K562 (cell line): ENCODE measurements at regions not wholly inside any gene's neighbourhood (a gene's known extent, or its start where the extent isn't known, plus 50 kb on each side); places are given as distances from the start of the nearest gene placed in this dataset.

Experiments used
- ATAC-seq: fragments of 200-7000 bp; cut with Tn5 transposase; 3 replicates; pipeline ENCODE4 v1.9.1; 2020; ENCODE audit warnings: moderate library complexity
- BruUV-seq: library from RNA; stranded (reverse); fragments of 400-500 nt; replicated peaks from 2 replicates; lab custom pipeline; 2021; lab: Mats Ljungman, UMichigan
- CTCF ChIA-PET: fragments of 300-600 bp; formaldehyde crosslinking; extraction: SDS; loops from one replicate; lab custom pipeline; 2021; ENCODE audit warnings: low intra/inter-chr PET ratio; lab: Yijun Ruan, JAX
- POLR2A ChIA-PET: fragments of 300-600, 350-650 bp; sonication (Branson Sonifier 250); formaldehyde crosslinking; extraction: SDS; loops from one replicate; lab custom pipeline; 2021; ENCODE audit warnings: antibody characterized with exemption, inconsistent platforms; lab: Yijun Ruan, JAX
- DNase-seq, 4 experiments: peaks; one replicate each; pipeline versions ENCODE4 v3.0.0 to v3.0.0-alpha.2; 2011 to 2018; ENCODE audit warnings: low spot score in 3 of 4, mixed read lengths in 3 of 4; ENCODE audit errors: extremely low read depth in 1 of 4
- FAIRE-seq: peaks from 2 replicates; lab custom pipeline; 2011; peaks lifted over from hg19 to GRCh38; lab: Jason Lieb, UNC
- H2AFZ ChIP-seq: 2 replicates; pipeline ENCODE4 v1.6.0; 2011; ENCODE audit warnings: low read depth, low read length, control low read depth, inconsistent platforms
- H3K27ac ChIP-seq: fragments of 200-600 bp; 3 replicates; pipeline ENCODE4 v1.8.0; 2011; ENCODE audit warnings: low read depth, mild to moderate bottlenecking, control low read depth, inconsistent platforms, low read length, moderate library complexity, mixed read lengths; ENCODE audit errors: extremely low read depth
- H3K27me3 ChIP-seq, 2 experiments: fragments of 300-600 bp in 1 of 2; 2 replicates in 1 of 2; 3 replicates in 1 of 2; pipeline versions ENCODE4 v1.6.0 to v1.8.0; 2011; ENCODE audit warnings: inconsistent platforms in 2 of 2, low read length in 2 of 2, mild to moderate bottlenecking in 1 of 2, mixed read lengths in 1 of 2, moderate library complexity in 1 of 2; ENCODE audit not compliant: control insufficient read depth in 2 of 2, insufficient read depth in 2 of 2
- H3K36me3 ChIP-seq: fragments of 300-600 bp; 3 replicates; pipeline ENCODE4 v1.8.0; 2011; ENCODE audit warnings: mild to moderate bottlenecking, low read length, inconsistent platforms; ENCODE audit not compliant: control insufficient read depth, insufficient read depth
- H3K4me1 ChIP-seq, 2 experiments: fragments of 200-600 bp in 1 of 2; replicated peaks in 1 of 2; 2 replicates in 1 of 2; 3 replicates in 1 of 2; pipeline versions ENCODE4 v1.5.1 to v1.8.0; 2011; ENCODE audit warnings: inconsistent platforms in 2 of 2, low read length in 2 of 2, mild to moderate bottlenecking in 1 of 2, mixed read lengths in 1 of 2, moderate library complexity in 1 of 2; ENCODE audit not compliant: control insufficient read depth in 2 of 2, insufficient read depth in 2 of 2
- H3K4me2 ChIP-seq: 2 replicates; pipeline ENCODE4 v1.6.1; 2011; ENCODE audit warnings: low read length, control low read depth, inconsistent platforms, mixed read lengths; ENCODE audit not compliant: insufficient read depth
- H3K4me3 ChIP-seq: fragments of 200-600 bp; sonication (generic), shearing (Covaris generic); 2 replicates; pipeline ENCODE4 v1.5.1; 2016; ENCODE audit warnings: control low read depth, inconsistent platforms
- H3K79me2 ChIP-seq: fragments of 200-600 bp; 3 replicates; pipeline ENCODE4 v1.8.0; 2011; ENCODE audit warnings: low read length, inconsistent platforms; ENCODE audit not compliant: control insufficient read depth, insufficient read depth
- H3K9ac ChIP-seq, 2 experiments: 2 replicates each; pipeline versions ENCODE4 v1.6.0 to v1.6.1; 2011; ENCODE audit warnings: low read depth in 2 of 2, low read length in 2 of 2, control low read depth in 1 of 2, inconsistent platforms in 1 of 2, mild to moderate bottlenecking in 1 of 2, mixed read lengths in 1 of 2; ENCODE audit not compliant: insufficient read depth in 1 of 2
- H3K9me1 ChIP-seq: one replicate; pipeline ENCODE4 v1.6.0; 2011; ENCODE audit warnings: inconsistent platforms, mild to moderate bottlenecking, low read length, moderate library complexity; ENCODE audit not compliant: control insufficient read depth, insufficient read depth
- H3K9me3 ChIP-seq: replicated peaks from 2 replicates; pipeline ENCODE4 v1.5.1; 2011; ENCODE audit warnings: low read depth, low read length, inconsistent platforms; ENCODE audit not compliant: control insufficient read depth, insufficient read depth
- H4K20me1 ChIP-seq: replicated peaks from 2 replicates; pipeline ENCODE4 v1.6.1; 2011; ENCODE audit warnings: low read length, inconsistent platforms, mixed read lengths; ENCODE audit not compliant: control insufficient read depth, insufficient read depth
- CBX5 ChIP-seq: IDR thresholded peaks from 2 replicates; pipeline ENCODE4 v1.6.1; 2014; ENCODE audit warnings: low read depth, borderline replicate concordance
- FOS ChIP-seq: IDR thresholded peaks from 3 replicates; pipeline ENCODE4 v1.6.1; 2011; ENCODE audit not compliant: insufficient read length; ENCODE audit errors: extremely low read depth
- IRF2 ChIP-seq: sonication (generic); formaldehyde crosslinking; IDR thresholded peaks from 2 replicates; pipeline ENCODE4 v1.8.1; 2022; ENCODE audit warnings: mild to moderate bottlenecking, missing genetic modification reagents
- MED1 ChIP-seq: sonication (generic); formaldehyde crosslinking; IDR thresholded peaks from 2 replicates; pipeline ENCODE4 v1.8.1; 2023; ENCODE audit warnings: missing genetic modification reagents, borderline replicate concordance
- MLX ChIP-seq, 2 experiments: fragments of 450-650 bp in 1 of 2; sonication (generic) in 1 of 2; formaldehyde crosslinking; conservative IDR thresholded peaks; 2 replicates each; pipeline versions ENCODE4 v1.4.0 to v1.8.1; 2020 to 2022; ENCODE audit warnings: mild to moderate bottlenecking in 1 of 2, missing genetic modification reagents in 1 of 2
- RBM22 ChIP-seq: fragments of 200-400 bp; formaldehyde crosslinking; IDR thresholded peaks from 2 replicates; pipeline ENCODE4 v1.6.1; 2018; ENCODE audit warnings: low read length, low read depth; ENCODE audit not compliant: poor library complexity, severe bottlenecking
- RBM25 ChIP-seq: fragments of 200-400 bp; formaldehyde crosslinking; IDR thresholded peaks from 2 replicates; pipeline ENCODE4 v1.6.1; 2018; ENCODE audit warnings: low read length, low read depth, moderate library complexity; ENCODE audit not compliant: severe bottlenecking
- SMAD1 ChIP-seq: fragments of 150-350 bp; IDR thresholded peaks from 2 replicates; pipeline ENCODE4 v1.6.1; 2014; ENCODE audit warnings: low read length, low read depth; ENCODE audit not compliant: partially characterized antibody
- ZKSCAN8 ChIP-seq: fragments of 200-800 bp; sonication (Bioruptor generic); IDR thresholded peaks from 2 replicates; pipeline ENCODE4 v1.6.1; 2016; ENCODE audit warnings: missing genetic modification characterization, missing compliant biosample characterization
- ZNF184 ChIP-seq: sonication (generic); formaldehyde crosslinking; IDR thresholded peaks from 2 replicates; pipeline ENCODE4 v1.5.0; 2020; ENCODE audit warnings: missing genetic modification reagents
- ZNF384 ChIP-seq: IDR thresholded peaks from 2 replicates; pipeline ENCODE4 v1.6.1; 2012; ENCODE audit warnings: low read depth, low read length, improper control_type of control experiment
- ZNF551 ChIP-seq: fragments of 250-450 bp; sonication (Bioruptor Pico); IDR thresholded peaks from 2 replicates; pipeline ENCODE4 v1.5.0; 2021; ENCODE audit warnings: mild to moderate bottlenecking, moderate library complexity
- ZNF584 ChIP-seq: fragments of 200-800 bp; sonication (Bioruptor generic); IDR thresholded peaks from 2 replicates; pipeline ENCODE4 v1.6.1; 2016; ENCODE audit warnings: low read depth, mild to moderate bottlenecking, missing genetic modification characterization, missing compliant biosample characterization
- WGBS: fragments of 100-300 bp; shearing (Covaris generic); methylation state at CpG from one replicate; pipeline ENCODE4 v1.1.6; 2016; ENCODE audit warnings: low coverage, mixed read lengths; ENCODE audit not compliant: insufficient coverage; ENCODE audit errors: missing lambda C conversion rate; 5-methylcytosine and 5-hydroxymethylcytosine counted together
- in situ Hi-C: fragments of 300-500 bp; cut with MboI; formaldehyde crosslinking; loops from 4 replicates; pipeline ENCODE4 v1.15.0; 2018; ENCODE audit warnings: inconsistent platforms, mixed read lengths
- intact Hi-C: fragments of 100-400 bp; cut with micrococcal nuclease; formaldehyde crosslinking; loops from 2 replicates; pipeline ENCODE4 v1.14.2; 2022
- TF ChIP-seq, protein P1 (sequence below): fragments of 450-650 bp; formaldehyde crosslinking; IDR thresholded peaks from 2 replicates; pipeline ENCODE4 v1.4.0; 2022; ENCODE audit warnings: missing genetic modification characterization

GRCh38 chr9:87064311-87064710 lies 117.0 kb upstream of the GAS1 start:
- Histone ChIP-seq H3K79me2 (no peaks in the 10 kb centered on the region), H2AFZ (no peak overlapping the region), H3K27me3 (no peaks in the 10 kb centered on the region; a peak in 1 of 5 replicates), H3K4me3 (no peak overlapping the region), H3K9me3 (no peaks in the 10 kb centered on the region), H3K9ac (no peak overlapping the region), H4K20me1 (no peaks in the 10 kb centered on the region), H3K27ac (no peak overlapping the region), H3K36me3 (no peaks in the 10 kb centered on the region), H3K9me1 (no peaks in the 10 kb centered on the region), H3K4me2 (no peak overlapping the region), H3K4me1 (no peaks in the 10 kb centered on the region; a peak in 1 of 5 replicates)
- DNase-seq (no peak), FAIRE-seq (no peak), ATAC-seq (no peak)
- BruUV-seq, result no TSS peak
- in situ Hi-C loops (no loop called here), intact Hi-C loops (no loop called here)
- CTCF ChIA-PET, result no interaction called here
- POLR2A ChIA-PET, result no interaction called here
- TF ChIP-seq MED1 (CRISPR knock-in tag) (no peak), RBM22 (no peak), ZNF384 (no peak), ZKSCAN8 (CRISPR knock-in tag) (no peak)
- TF ChIP-seq, protein P1, sequence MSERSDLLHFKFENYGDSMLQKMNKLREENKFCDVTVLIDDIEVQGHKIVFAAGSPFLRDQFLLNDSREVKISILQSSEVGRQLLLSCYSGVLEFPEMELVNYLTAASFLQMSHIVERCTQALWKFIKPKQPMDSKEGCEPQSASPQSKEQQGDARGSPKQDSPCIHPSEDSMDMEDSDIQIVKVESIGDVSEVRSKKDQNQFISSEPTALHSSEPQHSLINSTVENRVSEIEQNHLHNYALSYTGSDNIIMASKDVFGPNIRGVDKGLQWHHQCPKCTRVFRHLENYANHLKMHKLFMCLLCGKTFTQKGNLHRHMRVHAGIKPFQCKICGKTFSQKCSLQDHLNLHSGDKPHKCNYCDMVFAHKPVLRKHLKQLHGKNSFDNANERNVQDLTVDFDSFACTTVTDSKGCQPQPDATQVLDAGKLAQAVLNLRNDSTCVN (CRISPR knock-in tag), result no peak
- WGBS, result 0% methylated on average over 4 of the region's 4 CpGs

GRCh38 chr9:87065981-87066380 lies 118.7 kb upstream of the GAS1 start:
- in situ Hi-C loops, result no loop called here
- no peak overlapping the region for H2AFZ ChIP-seq
- ChIA-PET CTCF (no interaction called here), POLR2A (interaction anchor here (0.6 kb wide), 1 partner anchor 266 kb away, joined by 3 read pairs; no protein-coding TSS in a partner anchor)
- H3K9me3 ChIP-seq, result no peaks in the 10 kb centered on the region
- H3K4me2 ChIP-seq, result no peak overlapping the region
- no TSS peak for BruUV-seq
- no peaks in the 10 kb centered on the region for H3K9me1 ChIP-seq
- ATAC-seq (no peak), DNase-seq (no peak), FAIRE-seq (no peak)
- no peak overlapping the region for H3K27ac ChIP-seq
- H3K9ac ChIP-seq, result no peak overlapping the region
- no peaks in the 10 kb centered on the region for H3K36me3 ChIP-seq
- H3K27me3 ChIP-seq, result no peaks in the 10 kb centered on the region; a peak in 1 of 5 replicates
- H3K4me3 ChIP-seq, result no peak overlapping the region
- 3% methylated on average over 4 of the region's 4 CpGs for WGBS
- H3K79me2 ChIP-seq, result no peaks in the 10 kb centered on the region
- intact Hi-C loops, result no loop called here
- no peaks in the 10 kb centered on the region for H4K20me1 ChIP-seq
- H3K4me1 ChIP-seq, result no peaks in the 10 kb centered on the region
- TF ChIP-seq ZNF551 (no peak), FOS (no peak), CBX5 (no peak), ZNF184 (CRISPR knock-in tag) (no peak), ZNF584 (CRISPR knock-in tag) (no peak), SMAD1 (no peak), MLX (CRISPR knock-in tag; conservative IDR thresholded peaks at IDR 0.05) (no peak), IRF2 (CRISPR knock-in tag) (no peak), ZKSCAN8 (CRISPR knock-in tag) (no peak), RBM25 (no peak)
